HepG2 (cell line): ENCODE measurements at regions not wholly inside any gene's neighbourhood (a gene's known extent, or its start where the extent isn't known, plus 50 kb on each side); places are given as distances from the start of the nearest gene placed in this dataset.

Experiments
- ATAC-seq: fragments of 200-7000 bp; cut with Tn5 transposase; 3 replicates; pipeline ENCODE4 v1.9.1; 2020; ENCODE audit warnings: mild to moderate bottlenecking, moderate library complexity
- BruUV-seq: library from RNA; stranded (reverse); fragments of 400-500 nt; replicated peaks from 2 replicates; lab custom pipeline; 2021; lab: Mats Ljungman, UMichigan
- CTCF ChIA-PET: fragments of 300-600 bp; formaldehyde crosslinking; extraction: SDS; loops from one replicate; lab custom pipeline; 2021; ENCODE audit warnings: low total read pairs, inconsistent platforms, low intra/inter-chr PET ratio; lab: Yijun Ruan, JAX
- POLR2A ChIA-PET: fragments of 350-600 bp; sonication (Branson Sonifier 250); formaldehyde crosslinking; loops from one replicate; lab custom pipeline; 2020; ENCODE audit warnings: antibody characterized with exemption, inconsistent platforms; lab: Yijun Ruan, JAX
- DNase-seq: peaks from one replicate; pipeline ENCODE4 v3.0.0-alpha.2; 2015; ENCODE audit warnings: low spot score
- FAIRE-seq: peaks from 3 replicates; lab custom pipeline; 2011; peaks lifted over from hg19 to GRCh38; lab: Jason Lieb, UNC
- H2AFZ ChIP-seq: one replicate; pipeline ENCODE4 v1.6.1; 2011; ENCODE audit warnings: low read length, inconsistent platforms
- H3K27ac ChIP-seq: fragments of 300-600 bp; 3 replicates; pipeline ENCODE4 v1.8.0; 2011; ENCODE audit warnings: mixed run types, mild to moderate bottlenecking, mixed read lengths, low read length, inconsistent platforms; ENCODE audit not compliant: insufficient read depth; ENCODE audit errors: extremely low read length
- H3K27me3 ChIP-seq, 2 experiments: fragments of 200-600 bp in 1 of 2; 2 replicates in 1 of 2; 3 replicates in 1 of 2; pipeline versions ENCODE4 v1.6.0 to v1.8.0; 2011; ENCODE audit warnings: low read length in 2 of 2, mild to moderate bottlenecking in 2 of 2, moderate library complexity in 2 of 2, inconsistent platforms in 1 of 2; ENCODE audit not compliant: insufficient read depth in 2 of 2, control insufficient read depth in 1 of 2
- H3K36me3 ChIP-seq, 2 experiments: fragments of 200-600 bp in 1 of 2; replicated peaks in 1 of 2; 2 replicates in 1 of 2; 3 replicates in 1 of 2; pipeline versions ENCODE4 v1.5.1 to v1.8.0; 2011; ENCODE audit warnings: low read length in 2 of 2, inconsistent platforms in 1 of 2; ENCODE audit not compliant: insufficient read depth in 2 of 2, control insufficient read depth in 1 of 2
- H3K4me1 ChIP-seq: 2 replicates; pipeline ENCODE4 v1.5.1; 2012; ENCODE audit warnings: low read length, inconsistent platforms; ENCODE audit not compliant: insufficient read depth
- H3K4me2 ChIP-seq: 2 replicates; pipeline ENCODE4 v1.6.0; 2011; ENCODE audit warnings: low read depth, low read length, inconsistent platforms
- H3K4me3 ChIP-seq, 3 experiments: fragments of 200-600 bp in 1 of 3; sonication (generic), shearing (Covaris generic) in 1 of 3; replicated peaks in 1 of 3; 2 replicates each; pipeline ENCODE4 v1.5.1; 2011 to 2016; ENCODE audit warnings: low read length in 3 of 3, inconsistent platforms in 2 of 3, low read depth in 2 of 3, mild to moderate bottlenecking in 2 of 3, control low read depth in 1 of 3, mixed read lengths in 1 of 3; ENCODE audit not compliant: insufficient read depth in 1 of 3
- H3K79me2 ChIP-seq: one replicate; pipeline ENCODE4 v1.6.1; 2011; ENCODE audit warnings: low read length, inconsistent platforms; ENCODE audit not compliant: insufficient read depth
- H3K9ac ChIP-seq: 2 replicates; pipeline ENCODE4 v1.6.0; 2011; ENCODE audit warnings: mild to moderate bottlenecking, low read depth, low read length, inconsistent platforms; ENCODE audit not compliant: insufficient read depth
- H3K9me3 ChIP-seq: 2 replicates; pipeline ENCODE4 v1.5.1; 2012; ENCODE audit warnings: mild to moderate bottlenecking, low read length
- H4K20me1 ChIP-seq: 2 replicates; pipeline ENCODE4 v1.6.0; 2011; ENCODE audit warnings: inconsistent platforms, mild to moderate bottlenecking, low read length, moderate library complexity; ENCODE audit not compliant: insufficient read depth
- HNRNPK ChIP-seq: fragments of 200-400 bp; formaldehyde crosslinking; IDR thresholded peaks from 2 replicates; pipeline ENCODE4 v1.6.1; 2018; ENCODE audit warnings: low read length, low read depth, moderate library complexity, mild to moderate bottlenecking; ENCODE audit not compliant: poor library complexity, severe bottlenecking
- PCBP1 ChIP-seq: fragments of 200-400 bp; formaldehyde crosslinking; IDR thresholded peaks from 2 replicates; pipeline ENCODE4 v1.6.1; 2017; ENCODE audit warnings: mild to moderate bottlenecking, low read depth, low read length, borderline replicate concordance
- WGBS: methylation state at CpG from one replicate; pipeline ENCODE4 v1.1.6; 2017; ENCODE audit warnings: low lambda C conversion rate; 5-methylcytosine and 5-hydroxymethylcytosine counted together
- in situ Hi-C: cut with HindIII; loops from 2 replicates; pipeline ENCODE4 v1.10.0; 2017; ENCODE audit warnings: low pct_unique_long_range_greater_than_20kb; ENCODE audit not compliant: extremely low pct_ligation_motif_present
- intact Hi-C: fragments of 100-400 bp; cut with micrococcal nuclease; formaldehyde crosslinking; loops from one replicate; pipeline ENCODE4 v1.10.0; 2022; ENCODE audit not compliant: unreplicated experiment
- TF ChIP-seq, protein P1 (sequence below): sonication (generic); formaldehyde crosslinking; IDR thresholded peaks from 2 replicates; pipeline ENCODE4 v1.4.0; 2020; ENCODE audit warnings: missing genetic modification reagents, mild to moderate bottlenecking, borderline replicate concordance
- TF ChIP-seq, protein P2 (sequence below): sonication (generic); formaldehyde crosslinking; IDR thresholded peaks from 2 replicates; pipeline ENCODE4 v1.5.0; 2020; ENCODE audit warnings: mild to moderate bottlenecking, missing genetic modification reagents

DNA sequence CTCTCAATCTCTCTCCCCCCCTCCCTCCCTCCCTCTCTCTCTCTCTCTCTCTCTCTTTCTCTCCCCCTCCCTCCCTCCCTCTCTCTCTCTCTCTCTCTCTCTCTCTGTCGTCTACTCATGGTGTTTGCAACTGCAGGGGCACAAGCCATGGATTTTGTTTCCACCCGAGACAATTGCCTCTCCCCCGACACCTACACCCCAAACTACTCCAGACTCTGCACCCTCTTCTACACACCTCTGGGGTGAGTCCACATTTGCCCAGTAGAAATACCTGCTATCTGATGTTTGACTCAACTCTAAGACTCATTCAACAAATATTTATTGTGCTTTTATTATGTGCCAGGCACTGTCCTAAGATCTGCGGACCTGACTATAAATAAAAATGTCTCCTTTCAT lies 93.7 kb downstream of the TMEM17 start:
- no TSS peak for BruUV-seq
- H3K79me2 ChIP-seq: no peaks in the 10 kb centered on the region
- no peak for FAIRE-seq
- in situ Hi-C loops: loop anchor here (5.0 to 25.0 kb wide), 3 partner anchors 420 to 650 kb away; partner anchors contain the start of gene OTX1
- ATAC-seq: no peak
- no peaks in the 10 kb centered on the region for H4K20me1 ChIP-seq
- intact Hi-C loops: loop anchor here (1.0 to 5.0 kb wide), 4 partner anchors 120 to 494 kb away; partner anchors contain the start of gene B3GNT2
- H3K4me3 ChIP-seq: no peak overlapping the region
- H3K27me3 ChIP-seq: no peaks in the 10 kb centered on the region; a peak in 1 of 5 replicates
- H3K9me3 ChIP-seq: no peaks in the 10 kb centered on the region
- DNase-seq: no peak
- 17% methylated on average over 4 of the region's 4 CpGs for WGBS
- TF ChIP-seq, protein P1, sequence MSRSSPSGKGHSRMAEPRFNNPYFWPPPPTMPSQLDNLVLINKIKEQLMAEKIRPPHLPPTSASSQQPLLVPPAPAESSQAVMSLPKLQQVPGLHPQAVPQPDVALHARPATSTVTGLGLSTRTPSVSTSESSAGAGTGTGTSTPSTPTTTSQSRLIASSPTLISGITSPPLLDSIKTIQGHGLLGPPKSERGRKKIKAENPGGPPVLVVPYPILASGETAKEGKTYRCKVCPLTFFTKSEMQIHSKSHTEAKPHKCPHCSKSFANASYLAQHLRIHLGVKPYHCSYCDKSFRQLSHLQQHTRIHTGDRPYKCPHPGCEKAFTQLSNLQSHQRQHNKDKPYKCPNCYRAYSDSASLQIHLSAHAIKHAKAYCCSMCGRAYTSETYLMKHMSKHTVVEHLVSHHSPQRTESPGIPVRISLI (CRISPR knock-in tag): no peak
- TF ChIP-seq PCBP1 (0 out of 2 replicates have a peak, but pooled peaks have one; percentile 65), HNRNPK (peak; percentile 90)
- TF ChIP-seq, protein P2, sequence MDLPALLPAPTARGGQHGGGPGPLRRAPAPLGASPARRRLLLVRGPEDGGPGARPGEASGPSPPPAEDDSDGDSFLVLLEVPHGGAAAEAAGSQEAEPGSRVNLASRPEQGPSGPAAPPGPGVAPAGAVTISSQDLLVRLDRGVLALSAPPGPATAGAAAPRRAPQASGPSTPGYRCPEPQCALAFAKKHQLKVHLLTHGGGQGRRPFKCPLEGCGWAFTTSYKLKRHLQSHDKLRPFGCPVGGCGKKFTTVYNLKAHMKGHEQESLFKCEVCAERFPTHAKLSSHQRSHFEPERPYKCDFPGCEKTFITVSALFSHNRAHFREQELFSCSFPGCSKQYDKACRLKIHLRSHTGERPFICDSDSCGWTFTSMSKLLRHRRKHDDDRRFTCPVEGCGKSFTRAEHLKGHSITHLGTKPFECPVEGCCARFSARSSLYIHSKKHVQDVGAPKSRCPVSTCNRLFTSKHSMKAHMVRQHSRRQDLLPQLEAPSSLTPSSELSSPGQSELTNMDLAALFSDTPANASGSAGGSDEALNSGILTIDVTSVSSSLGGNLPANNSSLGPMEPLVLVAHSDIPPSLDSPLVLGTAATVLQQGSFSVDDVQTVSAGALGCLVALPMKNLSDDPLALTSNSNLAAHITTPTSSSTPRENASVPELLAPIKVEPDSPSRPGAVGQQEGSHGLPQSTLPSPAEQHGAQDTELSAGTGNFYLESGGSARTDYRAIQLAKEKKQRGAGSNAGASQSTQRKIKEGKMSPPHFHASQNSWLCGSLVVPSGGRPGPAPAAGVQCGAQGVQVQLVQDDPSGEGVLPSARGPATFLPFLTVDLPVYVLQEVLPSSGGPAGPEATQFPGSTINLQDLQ (CRISPR knock-in tag): no peak
- ChIA-PET POLR2A (interaction anchor here (1.6 kb wide), 1 partner anchor 118 kb away, joined by 3 read pairs; no protein-coding TSS in a partner anchor), CTCF (interaction anchor here (2.7 to 2.9 kb wide), 2 partner anchors 419 to 494 kb away, joined by 11 to 30 read pairs; no protein-coding TSS in a partner anchor)
- H3K4me1 ChIP-seq: peaks cover 70% of the 10 kb centered on the region
- H3K36me3 ChIP-seq: no peaks in the 10 kb centered on the region
- no peak overlapping the region for H3K9ac ChIP-seq
- H3K27ac ChIP-seq: no peak overlapping the region
- no peak overlapping the region for H2AFZ ChIP-seq
- H3K4me2 ChIP-seq: peak overlapping the region; percentile 45
